ENCODE measurements at regions not wholly inside any gene's neighbourhood (a gene's known extent, or its start where the extent isn't known, plus 50 kb on each side); places are given as distances from the start of the nearest gene placed in this dataset.

DNA sequence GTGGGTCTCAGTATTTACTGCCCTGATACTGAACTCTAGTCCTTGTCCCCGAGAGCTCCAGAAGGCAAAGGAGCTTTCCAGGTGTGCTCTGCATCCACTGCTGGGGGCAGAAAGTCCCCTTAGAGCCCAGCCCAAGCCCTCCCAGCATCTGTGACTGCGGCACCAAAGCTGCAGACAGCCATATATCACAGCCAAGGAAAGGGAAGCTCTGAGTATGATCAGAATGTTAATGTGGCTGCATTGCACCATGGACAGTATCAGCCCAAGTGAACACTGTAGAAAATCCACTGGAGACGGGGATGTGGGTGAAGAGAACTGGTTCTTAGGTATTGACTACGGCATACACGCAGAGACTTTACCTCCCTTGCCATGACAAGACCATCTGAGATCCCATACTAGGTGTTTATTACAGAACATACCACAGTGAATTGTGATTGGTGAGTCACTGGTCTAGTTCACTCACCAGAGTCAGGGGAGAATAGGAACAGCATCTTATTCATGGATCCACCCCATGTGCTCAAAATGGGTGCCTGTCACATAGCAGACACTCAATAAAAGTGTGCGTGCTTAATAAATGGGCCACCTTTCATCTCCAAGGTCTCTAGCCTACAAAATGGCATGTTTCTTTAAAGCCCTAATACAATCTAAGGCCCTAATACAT, 170.3 kb downstream of the HHIPL2 start:
- TF ChIP-seq CTCF (IDR thresholded peaks at IDR 0.05 in 8 of 11, conservative IDR thresholded peaks at IDR 0.05 in 3 of 11) (no peak), POLR2AphosphoS5 (IDR thresholded peaks at IDR 0.05) (no peak)
